ENCODE measurements at regions not wholly inside any gene's neighbourhood (a gene's known extent, or its start where the extent isn't known, plus 50 kb on each side); places are given as distances from the start of the nearest gene placed in this dataset.

GRCh38 chr15:46764851-46765250 lies 952.5 kb upstream of the SEMA6D start:
- TF ChIP-seq NPAS2 (CRISPR knock-in tag; IDR thresholded peaks at IDR 0.05; ENCODE audit: borderline replicate concordance), result no peak
- no peak for TF ChIP-seq RNF2 (IDR thresholded peaks at IDR 0.05; ENCODE audit: borderline replicate concordance, low read depth)
- no peak for TF ChIP-seq FOSL2 (IDR thresholded peaks at IDR 0.05)
- no peak for TF ChIP-seq FOSL2 (CRISPR knock-in tag; IDR thresholded peaks at IDR 0.05)
- no peak for TF ChIP-seq ZFP36 (IDR thresholded peaks at IDR 0.05; ENCODE audit: borderline replicate concordance, partially characterized antibody)
- no peak for TF ChIP-seq EHMT2 (IDR thresholded peaks at IDR 0.05; ENCODE audit: low read depth)
- no peak for TF ChIP-seq TP53 (CRISPR knock-in tag; IDR thresholded peaks at IDR 0.05)
- TF ChIP-seq EP300 (IDR thresholded peaks at IDR 0.05), result no peak
- no peak for TF ChIP-seq HOXB13 (CRISPR knock-in tag; IDR thresholded peaks at IDR 0.05; ENCODE audit: low read depth)
- no peak for TF ChIP-seq CBX8 (IDR thresholded peaks at IDR 0.05)
- TF ChIP-seq MAFK (IDR thresholded peaks at IDR 0.05; ENCODE audit: partially characterized antibody), result no peak
- Histone ChIP-seq H3K9me3 (no peaks in the 10 kb centered on the region), H3K4me2 (no peak overlapping the region), H3K4me3 (no peak overlapping the region), H3K4me1 (no peaks in the 10 kb centered on the region), H3K27ac (no peak overlapping the region)
- WGBS (ENCODE audit: missing lambda C conversion rate), result 31% methylated on average over 7 of the region's 7 CpGs
- ATAC-seq (no peak), DNase-seq (ENCODE audit: low read depth in 1 of 2, low spot score in 1 of 2) (no peak), FAIRE-seq (no peak)
- ChIA-PET POLR2A (no interaction called here), CTCF (no interaction called here)

DNA sequence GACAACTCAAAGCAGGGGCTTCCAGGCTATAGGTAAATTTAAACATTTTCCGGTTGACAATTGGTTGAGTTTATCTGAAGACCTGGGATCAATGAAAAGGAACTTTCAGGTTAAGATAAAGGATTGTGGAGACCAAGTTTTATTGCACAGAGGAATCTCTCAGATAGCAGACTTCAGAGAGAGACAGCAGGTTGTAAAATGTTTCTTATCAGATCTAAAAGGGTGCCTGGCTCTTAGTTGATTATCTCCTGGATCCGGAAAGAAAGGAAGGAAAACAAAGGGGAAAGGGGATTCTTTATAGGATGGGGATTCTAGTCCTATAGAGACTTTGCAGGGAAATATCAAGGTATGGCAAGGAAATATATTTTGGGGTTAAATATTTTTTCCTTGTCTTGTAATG lies 951.3 kb upstream of the SEMA6D start:
- FAIRE-seq, result no peak
- H3K4me1 ChIP-seq, result no peaks in the 10 kb centered on the region
- POLR2A ChIA-PET, result no interaction called here

More for the DNA sequence above, 951.3 kb upstream of the SEMA6D start:
- CTCF ChIA-PET, result no interaction called here
- no peaks in the 10 kb centered on the region for H3K9me3 ChIP-seq
- DNase-seq (ENCODE audit: low read depth in 1 of 2, low spot score in 1 of 2) (no peak), ATAC-seq (no peak)
- H3K27ac ChIP-seq, result no peak overlapping the region
- WGBS (ENCODE audit: missing lambda C conversion rate), result 6% methylated on average over 2 of the region's 2 CpGs
- TF ChIP-seq, protein P1, sequence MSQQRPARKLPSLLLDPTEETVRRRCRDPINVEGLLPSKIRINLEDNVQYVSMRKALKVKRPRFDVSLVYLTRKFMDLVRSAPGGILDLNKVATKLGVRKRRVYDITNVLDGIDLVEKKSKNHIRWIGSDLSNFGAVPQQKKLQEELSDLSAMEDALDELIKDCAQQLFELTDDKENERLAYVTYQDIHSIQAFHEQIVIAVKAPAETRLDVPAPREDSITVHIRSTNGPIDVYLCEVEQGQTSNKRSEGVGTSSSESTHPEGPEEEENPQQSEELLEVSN (IDR thresholded peaks at IDR 0.05; ENCODE audit: borderline replicate concordance, low read depth), result no peak
- no peak for TF ChIP-seq MAZ (IDR thresholded peaks at IDR 0.05; ENCODE audit: borderline replicate concordance, low read depth, low read length)
- no peak for TF ChIP-seq NR3C1 (IDR thresholded peaks at IDR 0.05)
- no peak for TF ChIP-seq EP300 (IDR thresholded peaks at IDR 0.05)
- no peak for TF ChIP-seq ATOH8 (CRISPR knock-in tag; IDR thresholded peaks at IDR 0.05; ENCODE audit: low read depth)
- no peak for TF ChIP-seq ESRRA (IDR thresholded peaks at IDR 0.05; ENCODE audit: borderline replicate concordance, low read length)
- TF ChIP-seq HMGXB4 (CRISPR knock-in tag; IDR thresholded peaks at IDR 0.05; ENCODE audit: borderline replicate concordance), result no peak
- no peak for TF ChIP-seq TP53 (CRISPR knock-in tag; IDR thresholded peaks at IDR 0.05)
- TF ChIP-seq, protein P2, sequence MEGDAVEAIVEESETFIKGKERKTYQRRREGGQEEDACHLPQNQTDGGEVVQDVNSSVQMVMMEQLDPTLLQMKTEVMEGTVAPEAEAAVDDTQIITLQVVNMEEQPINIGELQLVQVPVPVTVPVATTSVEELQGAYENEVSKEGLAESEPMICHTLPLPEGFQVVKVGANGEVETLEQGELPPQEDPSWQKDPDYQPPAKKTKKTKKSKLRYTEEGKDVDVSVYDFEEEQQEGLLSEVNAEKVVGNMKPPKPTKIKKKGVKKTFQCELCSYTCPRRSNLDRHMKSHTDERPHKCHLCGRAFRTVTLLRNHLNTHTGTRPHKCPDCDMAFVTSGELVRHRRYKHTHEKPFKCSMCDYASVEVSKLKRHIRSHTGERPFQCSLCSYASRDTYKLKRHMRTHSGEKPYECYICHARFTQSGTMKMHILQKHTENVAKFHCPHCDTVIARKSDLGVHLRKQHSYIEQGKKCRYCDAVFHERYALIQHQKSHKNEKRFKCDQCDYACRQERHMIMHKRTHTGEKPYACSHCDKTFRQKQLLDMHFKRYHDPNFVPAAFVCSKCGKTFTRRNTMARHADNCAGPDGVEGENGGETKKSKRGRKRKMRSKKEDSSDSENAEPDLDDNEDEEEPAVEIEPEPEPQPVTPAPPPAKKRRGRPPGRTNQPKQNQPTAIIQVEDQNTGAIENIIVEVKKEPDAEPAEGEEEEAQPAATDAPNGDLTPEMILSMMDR (IDR thresholded peaks at IDR 0.05), result no peak
- TF ChIP-seq NPAS2 (CRISPR knock-in tag; IDR thresholded peaks at IDR 0.05; ENCODE audit: borderline replicate concordance), result no peak
- TF ChIP-seq HDAC2 (IDR thresholded peaks at IDR 0.05), result no peak
- no peak overlapping the region for H3K4me3 ChIP-seq
- no peak overlapping the region for H3K4me2 ChIP-seq

All from A549 (cell line).